Immature natural killer cell (primary cell): ENCODE measurements at regions not wholly inside any gene's neighbourhood (a gene's known extent, or its start where the extent isn't known, plus 50 kb on each side); places are given as distances from the start of the nearest gene placed in this dataset.

Source experiments
- DNase-seq, 3 donors: peaks; one replicate each; pipeline ENCODE4 v3.0.0; 2022; ENCODE audit warnings: mixed read lengths in 1 of 3
- H3K27ac Mint-ChIP-seq, 6 donors: one replicate each; pipeline ENCODE4 v1.8.0; 2020; ENCODE audit warnings: mixed read lengths in 6 of 6, mild to moderate bottlenecking in 5 of 6, inconsistent platforms in 4 of 6, moderate library complexity in 3 of 6
- H3K27me3 Mint-ChIP-seq, 3 donors: one replicate each; pipeline ENCODE4 v1.8.0; 2020 to 2021; ENCODE audit warnings: low read depth in 3 of 3, mild to moderate bottlenecking in 3 of 3, mixed read lengths in 3 of 3, moderate library complexity in 3 of 3, inconsistent platforms in 1 of 3
- H3K36me3 Mint-ChIP-seq, 3 donors: one replicate each; pipeline ENCODE4 v1.8.0; 2020; ENCODE audit warnings: mixed read lengths in 3 of 3, inconsistent platforms in 2 of 3, mild to moderate bottlenecking in 2 of 3
- H3K4me1 Mint-ChIP-seq, 2 donors: one replicate each; pipeline ENCODE4 v1.8.0; 2020; ENCODE audit warnings: inconsistent platforms in 2 of 2, mild to moderate bottlenecking in 2 of 2, mixed read lengths in 2 of 2, moderate library complexity in 1 of 2
- H3K4me3 Mint-ChIP-seq, 5 donors: one replicate each; pipeline ENCODE4 v1.8.0; 2020; ENCODE audit warnings: mild to moderate bottlenecking in 5 of 5, mixed read lengths in 5 of 5, inconsistent platforms in 3 of 5, moderate library complexity in 3 of 5
- H3K9me3 Mint-ChIP-seq, 6 donors: one replicate each; pipeline ENCODE4 v1.8.0; 2020; ENCODE audit warnings: mild to moderate bottlenecking in 6 of 6, mixed read lengths in 6 of 6, inconsistent platforms in 4 of 6, moderate library complexity in 3 of 6

DNA sequence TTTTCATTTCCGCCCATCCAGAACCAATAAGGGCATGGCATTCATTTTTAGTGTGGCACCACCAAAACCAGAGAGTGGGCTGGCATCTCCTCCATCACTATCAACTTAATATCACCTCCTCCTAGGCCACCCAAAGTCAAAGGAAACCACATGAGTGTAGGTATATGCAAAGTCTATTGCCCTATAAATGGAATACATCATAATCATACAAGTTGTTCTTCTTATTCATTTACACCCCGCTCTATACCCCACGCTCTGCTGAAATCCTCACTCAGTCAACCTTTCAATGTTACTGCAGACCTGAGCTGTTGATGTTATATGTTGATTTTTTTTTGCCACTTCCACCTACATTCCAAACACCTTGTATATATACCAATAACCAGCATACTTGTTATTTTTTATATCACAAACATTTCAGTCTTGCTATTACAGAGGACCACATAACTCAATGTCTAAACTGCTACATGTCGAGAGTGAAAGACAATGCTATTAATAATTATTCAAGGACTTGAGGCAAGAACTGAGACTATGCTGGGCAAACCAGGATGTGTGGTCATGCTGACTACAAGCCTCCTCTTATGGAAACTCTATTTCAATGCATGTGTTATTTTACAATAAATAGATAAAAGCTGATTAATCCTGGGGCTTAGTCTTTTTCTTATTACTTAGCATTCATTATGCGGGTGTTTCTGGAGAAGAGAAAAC, 466.5 kb upstream of the ID2 start:
- Mint-ChIP-seq H3K9me3 (no peaks in the 10 kb centered on the region), H3K4me1 (peaks cover 15 to 53% of the 10 kb centered on the region in 2 donors), H3K27me3 (peaks cover 0 to 3% (median 1%) of the 10 kb centered on the region in 3 donors), H3K36me3 (peaks cover 3 to 22% (median 19%) of the 10 kb centered on the region in 3 donors), H3K27ac (peak overlapping the region in 1 of 6 donors; percentile 1), H3K4me3 (no peak overlapping the region)
- no peak for DNase-seq

DNA sequence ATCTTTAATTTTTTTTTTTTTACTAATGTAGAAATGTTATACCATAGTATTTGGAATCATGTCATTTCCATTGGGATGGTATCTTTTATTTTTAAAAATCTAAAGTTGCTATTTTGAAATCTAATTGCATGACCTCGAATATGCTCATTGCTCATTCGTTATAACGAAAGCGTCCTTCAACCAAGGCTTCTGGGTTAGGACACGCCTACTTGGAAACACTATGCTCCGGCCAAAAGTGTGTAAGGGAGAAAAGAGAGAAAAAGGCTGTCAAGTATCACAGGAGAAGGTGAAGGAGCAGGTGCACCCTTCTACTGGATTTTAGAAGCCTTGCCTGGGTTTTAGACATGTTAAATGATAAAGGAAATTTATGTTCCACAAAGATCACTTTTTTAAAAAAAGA, 465.9 kb upstream of the ID2 start:
- no peak for DNase-seq
- H3K4me1 Mint-ChIP-seq = peaks cover 15 to 52% of the 10 kb centered on the region in 2 donors
- H3K27ac Mint-ChIP-seq = no peak overlapping the region
- no peak overlapping the region for H3K4me3 Mint-ChIP-seq
- peaks cover 0 to 3% (median 1%) of the 10 kb centered on the region in 3 donors for H3K27me3 Mint-ChIP-seq
- no peaks in the 10 kb centered on the region for H3K9me3 Mint-ChIP-seq
- peaks cover 0 to 21% (median 14%) of the 10 kb centered on the region in 3 donors for H3K36me3 Mint-ChIP-seq

DNA sequence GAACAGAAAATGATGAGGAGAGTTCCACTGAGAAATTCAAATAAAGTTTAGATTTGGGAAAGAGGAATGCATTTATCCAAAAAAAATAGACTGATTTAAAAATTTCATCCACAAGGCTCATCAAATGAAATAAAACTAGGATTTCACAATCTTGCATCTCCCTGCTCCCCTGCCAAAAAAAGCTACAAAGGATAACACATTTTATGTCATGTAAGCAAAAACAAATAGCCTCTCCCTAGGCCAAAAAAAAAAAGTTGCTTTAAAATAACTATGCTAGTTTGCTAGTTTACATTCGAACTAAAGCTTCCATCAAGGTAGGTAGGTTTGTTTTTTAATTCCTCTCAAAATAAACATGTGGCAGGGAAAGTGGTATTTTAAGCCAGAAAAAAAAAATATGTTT, 465.5 kb upstream of the ID2 start:
- H3K4me1 Mint-ChIP-seq = peaks cover 15 to 52% of the 10 kb centered on the region in 2 donors
- no peak for DNase-seq
- no peaks in the 10 kb centered on the region for H3K9me3 Mint-ChIP-seq
- H3K27ac Mint-ChIP-seq = no peak overlapping the region
- peaks cover 0 to 22% (median 12%) of the 10 kb centered on the region in 3 donors for H3K36me3 Mint-ChIP-seq
- no peak overlapping the region for H3K4me3 Mint-ChIP-seq
- H3K27me3 Mint-ChIP-seq = peaks cover 0 to 3% (median 1%) of the 10 kb centered on the region in 3 donors

DNA sequence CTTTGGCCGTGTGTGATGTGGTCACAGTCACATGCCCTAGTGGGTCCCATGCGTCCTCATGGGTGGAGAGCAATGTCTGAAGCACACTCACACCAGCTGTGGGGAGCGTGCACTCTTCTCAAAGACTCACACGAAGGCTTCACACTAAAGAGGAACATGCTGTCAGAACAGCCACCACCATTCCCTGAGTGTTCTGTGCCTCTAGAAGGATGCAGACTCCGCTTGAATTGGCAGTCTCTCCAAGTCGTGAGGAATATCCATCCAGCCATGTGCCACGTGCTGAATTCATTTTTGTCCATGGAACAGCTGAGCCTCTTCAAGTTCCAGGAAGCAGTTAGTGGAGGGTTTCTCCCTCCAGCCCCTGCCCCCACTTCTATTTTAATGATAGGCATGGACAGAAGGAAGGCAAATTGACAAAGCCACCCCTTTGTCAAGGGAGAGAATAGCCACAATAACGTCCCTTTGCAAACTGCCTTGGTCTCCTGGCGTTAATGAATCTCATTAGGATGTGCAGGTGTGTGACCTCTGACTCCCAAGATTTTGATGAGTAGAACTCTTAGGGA, 464.3 kb upstream of the ID2 start:
- no peak for DNase-seq
- Mint-ChIP-seq H3K4me1 (peaks cover 15 to 48% of the 10 kb centered on the region in 2 donors), H3K4me3 (no peak overlapping the region), H3K27ac (peak overlapping the region in 2 of 6 donors; percentile 29 to 34), H3K27me3 (peaks cover 0 to 3% (median 1%) of the 10 kb centered on the region in 3 donors), H3K9me3 (no peaks in the 10 kb centered on the region), H3K36me3 (peaks cover 0 to 22% (median 8%) of the 10 kb centered on the region in 3 donors)

DNA sequence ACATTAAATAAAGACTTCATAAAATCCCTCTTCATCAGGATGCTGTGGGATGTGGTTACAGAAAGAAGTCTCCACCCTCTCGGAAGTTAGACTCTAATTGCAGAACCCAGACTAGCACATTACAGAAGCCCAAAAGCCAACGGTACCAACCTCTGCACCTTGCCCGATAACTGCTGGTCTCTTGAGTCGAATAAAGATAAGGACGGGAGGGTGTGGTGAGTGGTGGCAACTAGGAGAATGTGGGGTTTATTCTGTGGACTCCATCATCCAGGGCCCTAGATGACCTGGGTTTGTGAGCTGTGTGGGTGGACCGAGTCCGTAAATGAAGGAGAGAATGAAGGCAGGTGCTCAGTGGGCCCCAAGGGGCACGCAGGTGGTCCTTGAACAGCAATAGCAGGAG, 462.8 kb upstream of the ID2 start:
- Mint-ChIP-seq H3K27ac (peak overlapping the region; percentile 3 to 83 (median 52)), H3K36me3 (peaks cover 0 to 22% (median 9%) of the 10 kb centered on the region in 3 donors), H3K4me3 (no peak overlapping the region), H3K4me1 (peaks cover 15 to 47% of the 10 kb centered on the region in 2 donors), H3K27me3 (peaks cover 0 to 3% (median 0%) of the 10 kb centered on the region in 3 donors), H3K9me3 (no peaks in the 10 kb centered on the region)
- no peak for DNase-seq

DNA sequence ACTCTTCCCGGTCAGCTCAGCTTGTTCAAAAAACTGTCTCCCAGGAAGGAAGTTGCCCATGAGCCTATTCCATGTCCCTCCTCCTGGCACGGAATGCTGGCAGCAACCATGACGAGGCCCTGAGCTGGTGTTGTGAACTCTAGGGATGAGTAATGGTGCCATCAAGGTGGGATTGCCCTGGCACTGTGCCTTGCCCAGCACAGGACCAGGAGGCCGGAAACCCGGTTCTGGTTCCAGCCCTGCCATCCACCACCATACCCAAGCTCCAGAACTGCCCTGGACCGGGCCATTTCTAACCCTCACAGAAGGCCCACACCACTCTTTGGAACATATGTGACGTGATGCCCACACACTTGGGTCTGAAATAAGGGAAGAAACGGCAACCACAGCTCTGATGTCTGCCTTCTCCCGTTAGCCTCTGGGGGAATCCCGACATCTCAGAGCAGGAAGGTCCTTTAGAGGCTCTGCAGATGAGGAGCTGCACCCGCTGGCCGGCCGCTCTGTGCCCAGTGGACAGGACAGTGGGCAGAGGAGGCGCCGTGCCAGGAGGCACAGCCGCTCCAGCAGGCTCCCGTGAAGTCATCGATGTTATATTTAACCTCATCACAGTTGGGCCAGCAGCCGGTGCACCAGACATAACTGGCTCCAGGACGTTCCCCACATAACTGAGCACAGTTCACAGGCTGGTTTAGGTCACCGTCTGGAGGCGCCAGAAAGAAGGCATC, 462.1 kb upstream of the ID2 start:
- DNase-seq = no peak
- H3K4me1 Mint-ChIP-seq = peaks cover 15 to 47% of the 10 kb centered on the region in 2 donors
- H3K4me3 Mint-ChIP-seq = no peak overlapping the region
- peak overlapping the region in 2 of 6 donors; percentile 3 to 34 for H3K27ac Mint-ChIP-seq
- H3K9me3 Mint-ChIP-seq = no peaks in the 10 kb centered on the region
- peaks cover 0 to 3% (median 2%) of the 10 kb centered on the region in 3 donors for H3K27me3 Mint-ChIP-seq
- H3K36me3 Mint-ChIP-seq = peaks cover 0 to 25% (median 15%) of the 10 kb centered on the region in 3 donors

DNA sequence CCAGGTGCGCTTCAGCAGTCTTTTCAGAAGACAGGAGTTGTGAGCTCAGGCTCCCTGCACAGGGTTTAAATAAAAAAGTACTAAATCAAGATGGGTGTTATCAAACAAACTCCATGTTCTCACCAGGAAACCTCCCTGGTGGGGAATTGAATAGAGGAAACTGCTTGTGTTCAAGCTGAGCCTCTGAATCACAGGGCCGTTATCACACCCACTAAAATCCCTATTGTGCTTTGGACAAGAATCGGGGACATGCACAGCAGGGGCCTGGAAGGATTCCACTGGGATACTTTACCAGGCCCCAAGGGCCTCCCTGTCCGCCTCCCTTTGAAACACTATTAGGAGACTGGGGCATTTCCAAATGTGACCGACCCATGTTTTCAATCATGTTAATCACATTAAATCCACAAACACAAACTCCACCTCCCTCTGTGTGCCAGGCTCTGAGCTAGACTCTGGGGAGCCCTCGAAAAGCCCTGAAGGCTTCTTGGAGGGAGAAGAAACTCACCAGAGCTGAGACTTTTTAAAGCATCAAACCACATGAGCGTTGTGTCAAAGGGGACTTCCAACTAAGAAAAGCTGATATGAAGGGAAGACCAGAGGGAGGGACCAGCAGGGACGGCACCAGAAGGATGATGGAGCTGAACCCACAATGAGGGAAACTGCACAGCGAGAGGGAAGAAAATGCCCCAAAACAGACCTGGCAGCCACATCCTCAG, 458.7 kb upstream of the ID2 start:
- H3K27ac Mint-ChIP-seq = peak overlapping the region in 2 of 6 donors; percentile 25 to 84

DNA sequence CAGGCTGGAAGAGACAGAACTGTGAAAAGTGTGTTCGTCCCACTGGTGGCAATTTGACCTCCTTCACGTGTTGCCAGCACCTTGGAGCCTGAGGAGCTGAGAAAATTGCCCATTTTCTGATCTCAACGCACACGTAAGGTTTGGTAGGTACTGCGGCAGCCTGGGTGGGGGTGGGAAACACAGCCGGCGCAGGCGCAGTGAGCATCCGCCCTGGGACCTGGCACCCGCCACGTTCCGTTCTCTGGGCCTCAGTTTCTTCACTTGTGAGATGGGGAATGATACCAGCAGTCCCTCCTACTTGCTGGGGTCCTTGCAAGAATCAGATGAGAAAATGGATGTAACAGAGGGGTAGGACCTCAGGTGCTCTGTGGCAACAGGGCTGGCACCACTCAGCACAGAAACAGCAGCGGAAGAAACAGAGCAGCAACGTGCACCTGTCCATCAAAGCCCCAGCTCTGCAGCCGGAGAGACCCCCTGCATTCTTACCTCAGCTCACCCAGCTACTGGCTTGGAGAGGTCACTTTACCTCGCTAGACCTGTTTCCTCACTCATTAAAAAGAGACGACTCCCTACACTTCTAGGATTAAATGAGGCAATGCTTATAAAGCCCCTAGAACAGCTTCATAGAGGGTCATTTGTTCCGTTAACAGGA, 458.0 kb upstream of the ID2 start:
- DNase-seq = no peak
- H3K9me3 Mint-ChIP-seq = no peaks in the 10 kb centered on the region
- H3K4me3 Mint-ChIP-seq = no peak overlapping the region
- H3K27me3 Mint-ChIP-seq = peaks cover 0 to 2% (median 0%) of the 10 kb centered on the region in 3 donors
- H3K36me3 Mint-ChIP-seq = peaks cover 7 to 39% (median 28%) of the 10 kb centered on the region in 3 donors
- peaks cover 4 to 22% of the 10 kb centered on the region in 2 donors for H3K4me1 Mint-ChIP-seq
- peak overlapping the region in 2 of 6 donors; percentile 30 to 49 for H3K27ac Mint-ChIP-seq

More for the DNA sequence above, 458.7 kb upstream of the ID2 start:
- Mint-ChIP-seq H3K9me3 (no peaks in the 10 kb centered on the region), H3K4me1 (peaks cover 9 to 28% of the 10 kb centered on the region in 2 donors), H3K36me3 (peaks cover 7 to 43% (median 31%) of the 10 kb centered on the region in 3 donors), H3K4me3 (no peak overlapping the region), H3K27me3 (peaks cover 0 to 2% (median 0%) of the 10 kb centered on the region in 3 donors)
- DNase-seq = no peak

DNA sequence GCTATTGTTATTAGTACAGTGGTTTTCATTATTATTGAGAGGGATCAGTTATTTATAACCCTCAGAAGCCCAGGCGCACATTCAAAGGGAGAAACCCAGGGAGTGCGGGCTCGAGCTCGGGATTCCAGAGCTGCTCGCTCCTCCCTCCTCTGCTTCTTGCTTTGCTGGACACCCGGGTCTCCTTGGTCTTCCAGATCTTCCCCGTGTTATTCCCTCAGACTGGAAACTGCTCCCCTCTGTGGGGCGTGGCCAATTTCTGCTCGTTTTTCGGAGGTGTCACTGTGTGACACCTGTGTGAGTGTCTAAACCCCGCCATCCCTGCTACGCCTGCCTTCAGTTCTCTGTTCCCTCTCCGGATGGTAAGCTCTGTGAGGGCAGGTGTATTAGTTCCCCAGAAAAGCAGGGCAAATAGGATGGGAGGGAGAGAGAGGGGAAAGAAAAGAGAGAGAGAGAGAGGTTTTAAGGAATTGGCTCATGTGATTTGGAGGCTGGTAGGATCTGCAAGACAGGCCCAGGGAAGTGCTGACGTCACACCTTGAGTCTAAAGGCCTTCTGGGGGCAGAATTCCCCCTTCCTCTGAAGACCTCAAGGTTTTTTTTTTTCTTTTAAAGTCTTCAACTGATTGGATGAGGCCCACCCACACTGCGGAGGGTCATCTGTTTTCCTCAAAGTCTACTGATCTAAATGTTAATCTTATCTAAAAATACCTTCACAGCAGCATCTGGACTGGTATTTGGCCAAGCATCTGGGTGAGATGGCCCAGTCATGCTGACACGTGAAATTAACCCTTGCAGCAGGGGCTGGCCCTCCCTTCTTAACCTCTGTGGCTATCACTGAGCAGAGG, 457.3 kb upstream of the ID2 start:
- H3K9me3 Mint-ChIP-seq = no peaks in the 10 kb centered on the region
- H3K36me3 Mint-ChIP-seq = peaks cover 7 to 39% (median 28%) of the 10 kb centered on the region in 3 donors
- H3K27me3 Mint-ChIP-seq = peaks cover 0 to 2% (median 2%) of the 10 kb centered on the region in 3 donors
- DNase-seq = no peak
- H3K27ac Mint-ChIP-seq = no peak overlapping the region
- no peak overlapping the region for H3K4me3 Mint-ChIP-seq
- H3K4me1 Mint-ChIP-seq = peaks cover 5 to 23% of the 10 kb centered on the region in 2 donors

DNA sequence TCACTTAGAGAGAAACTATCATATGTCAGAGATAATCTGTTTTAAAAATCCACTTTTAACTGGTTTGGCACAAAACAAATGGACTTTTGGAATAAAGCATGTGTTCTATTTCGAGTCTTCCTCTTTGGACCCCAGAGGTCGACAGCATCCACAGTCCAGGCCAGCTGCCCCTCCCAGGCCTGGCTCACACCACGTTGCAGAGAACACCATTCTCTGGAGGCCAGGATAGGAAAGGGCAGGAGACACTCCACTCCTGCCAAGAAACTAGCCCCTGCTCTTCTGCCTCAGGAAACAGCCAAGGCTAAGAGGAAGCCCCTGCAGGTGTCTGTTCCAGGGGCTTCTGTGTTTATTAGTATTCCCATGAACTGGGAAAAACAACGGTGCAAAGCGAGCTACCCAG, 456.6 kb upstream of the ID2 start:
- no peaks in the 10 kb centered on the region for H3K9me3 Mint-ChIP-seq
- H3K36me3 Mint-ChIP-seq = peaks cover 7 to 39% (median 28%) of the 10 kb centered on the region in 3 donors
- peaks cover 11 to 30% of the 10 kb centered on the region in 2 donors for H3K4me1 Mint-ChIP-seq
- H3K27me3 Mint-ChIP-seq = peaks cover 1 to 4% (median 2%) of the 10 kb centered on the region in 3 donors
- H3K27ac Mint-ChIP-seq = no peak overlapping the region
- H3K4me3 Mint-ChIP-seq = no peak overlapping the region
- no peak for DNase-seq

DNA sequence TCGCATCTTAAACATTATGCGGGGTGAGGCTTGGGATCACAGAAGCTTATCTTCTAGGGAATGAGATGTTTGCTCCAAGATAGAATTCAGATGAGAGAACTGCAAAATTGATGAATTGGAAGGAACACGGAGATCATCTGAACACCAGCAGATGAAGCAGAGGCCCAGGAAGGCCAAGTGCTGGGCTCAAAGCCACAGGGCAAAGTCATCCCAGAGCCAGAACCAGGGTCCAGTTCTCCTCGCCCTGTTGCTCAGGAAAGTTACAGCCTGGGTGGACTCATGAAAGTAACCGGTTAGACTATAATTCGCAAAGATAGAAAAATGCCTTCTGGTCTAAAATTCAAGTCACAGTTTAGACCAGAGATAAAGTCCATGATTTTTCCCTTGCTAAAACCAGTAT, 456.1 kb upstream of the ID2 start:
- peak overlapping the region in 1 of 6 donors; percentile 12 for H3K27ac Mint-ChIP-seq
- no peak for DNase-seq
- peaks cover 1 to 4% (median 2%) of the 10 kb centered on the region in 3 donors for H3K27me3 Mint-ChIP-seq

DNA sequence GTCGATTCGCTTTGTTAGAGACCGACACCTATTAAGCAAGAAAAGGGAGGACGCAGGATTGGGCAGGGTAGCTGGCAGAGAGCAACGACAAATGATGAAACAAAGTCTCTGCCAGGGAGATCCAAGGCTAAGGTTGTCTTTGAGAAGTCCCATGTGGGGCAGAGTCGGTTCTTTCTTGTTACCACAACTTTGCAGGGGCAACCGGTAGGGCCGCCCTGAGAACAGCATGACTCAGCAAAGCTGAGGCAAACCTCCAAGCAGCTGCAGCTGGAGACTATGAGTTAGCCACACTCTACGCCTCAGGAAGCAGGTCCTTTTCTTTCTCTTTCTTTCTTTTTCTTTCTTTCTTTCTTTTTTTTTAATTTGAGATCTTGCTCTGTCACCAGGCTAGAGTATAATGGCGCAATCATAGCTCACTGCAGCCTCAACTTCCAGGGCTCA, 452.3 kb upstream of the ID2 start:
- Mint-ChIP-seq H3K4me3 (peak overlapping the region; percentile 40 to 81 (median 76)), H3K36me3 (peaks cover 11 to 34% (median 32%) of the 10 kb centered on the region in 3 donors), H3K27ac (peak overlapping the region; percentile 73 to 80 (median 76)), H3K4me1 (peaks cover 22 to 52% of the 10 kb centered on the region in 2 donors), H3K27me3 (peaks cover 3 to 4% (median 3%) of the 10 kb centered on the region in 3 donors), H3K9me3 (no peaks in the 10 kb centered on the region)
- DNase-seq = peak; percentile 44 to 61 (median 56)

More for the DNA sequence above, 456.1 kb upstream of the ID2 start:
- no peaks in the 10 kb centered on the region for H3K9me3 Mint-ChIP-seq
- H3K4me3 Mint-ChIP-seq = no peak overlapping the region
- H3K36me3 Mint-ChIP-seq = peaks cover 7 to 39% (median 28%) of the 10 kb centered on the region in 3 donors
- peaks cover 13 to 31% of the 10 kb centered on the region in 2 donors for H3K4me1 Mint-ChIP-seq
